Prostate gland (tissue), 2 donors: ENCODE measurements at regions not wholly inside any gene's neighbourhood (a gene's known extent, or its start where the extent isn't known, plus 50 kb on each side); places are given as distances from the start of the nearest gene placed in this dataset.

Source experiments
- POLR2A ChIP-seq: fragments of 450-650 bp; IDR thresholded peaks from one replicate; pipeline ENCODE4 v1.6.1; 2016; ENCODE audit warnings: antibody characterized with exemption, mild to moderate bottlenecking
- POLR2AphosphoS5 ChIP-seq: sonication (generic); formaldehyde crosslinking; IDR thresholded peaks from one replicate; pipeline ENCODE4 v1.6.1; 2017; ENCODE audit warnings: antibody characterized with exemption
- TF ChIP-seq, protein P1 (sequence below), 4 experiments: fragments of 200-600 bp in 2 of 4; fragments of 450-650 bp in 2 of 4; sonication (generic) in 2 of 4; IDR thresholded peaks; 1 replicate in 3 of 4; 2 replicates in 1 of 4; pipeline ENCODE4 v1.5.1; 2016 to 2019; ENCODE audit warnings: antibody characterized with exemption in 4 of 4, mild to moderate bottlenecking in 2 of 4, moderate library complexity in 2 of 4

- TF ChIP-seq, protein P1, sequence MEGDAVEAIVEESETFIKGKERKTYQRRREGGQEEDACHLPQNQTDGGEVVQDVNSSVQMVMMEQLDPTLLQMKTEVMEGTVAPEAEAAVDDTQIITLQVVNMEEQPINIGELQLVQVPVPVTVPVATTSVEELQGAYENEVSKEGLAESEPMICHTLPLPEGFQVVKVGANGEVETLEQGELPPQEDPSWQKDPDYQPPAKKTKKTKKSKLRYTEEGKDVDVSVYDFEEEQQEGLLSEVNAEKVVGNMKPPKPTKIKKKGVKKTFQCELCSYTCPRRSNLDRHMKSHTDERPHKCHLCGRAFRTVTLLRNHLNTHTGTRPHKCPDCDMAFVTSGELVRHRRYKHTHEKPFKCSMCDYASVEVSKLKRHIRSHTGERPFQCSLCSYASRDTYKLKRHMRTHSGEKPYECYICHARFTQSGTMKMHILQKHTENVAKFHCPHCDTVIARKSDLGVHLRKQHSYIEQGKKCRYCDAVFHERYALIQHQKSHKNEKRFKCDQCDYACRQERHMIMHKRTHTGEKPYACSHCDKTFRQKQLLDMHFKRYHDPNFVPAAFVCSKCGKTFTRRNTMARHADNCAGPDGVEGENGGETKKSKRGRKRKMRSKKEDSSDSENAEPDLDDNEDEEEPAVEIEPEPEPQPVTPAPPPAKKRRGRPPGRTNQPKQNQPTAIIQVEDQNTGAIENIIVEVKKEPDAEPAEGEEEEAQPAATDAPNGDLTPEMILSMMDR (IDR thresholded peaks at IDR 0.05) = peak in 3 of 4 experiments; percentile 38 to 59 (median 56)
- TF ChIP-seq POLR2A (no peak), POLR2AphosphoS5 (no peak)
Observed at GRCh38 chr4:170853422-170854021, 763.8 kb upstream of the AADAT start.
